IPS-18a (cell line): ENCODE measurements at regions not wholly inside any gene's neighbourhood (a gene's known extent, or its start where the extent isn't known, plus 50 kb on each side); places are given as distances from the start of the nearest gene placed in this dataset.
"Not testable (repeated sequence)": the region's sequence is repeated elsewhere in the genome, so short reads cannot be mapped to it uniquely, and the experiment has no call there.

Experiments used
- H3K27ac ChIP-seq: one replicate; pipeline ENCODE4 v1.5.1; 2013; ENCODE audit warnings: low read length
- H3K27me3 ChIP-seq: one replicate; pipeline ENCODE4 v1.6.1; 2013; ENCODE audit warnings: mild to moderate bottlenecking, low read length; ENCODE audit not compliant: control insufficient read depth, insufficient read depth
- H3K36me3 ChIP-seq: one replicate; pipeline ENCODE4 v1.6.1; 2013; ENCODE audit warnings: low read depth, low read length; ENCODE audit not compliant: control insufficient read depth
- H3K4me1 ChIP-seq: one replicate; pipeline ENCODE4 v1.6.1; 2013; ENCODE audit warnings: low read depth, low read length; ENCODE audit not compliant: control insufficient read depth
- H3K4me3 ChIP-seq: one replicate; pipeline ENCODE4 v1.5.1; 2013; ENCODE audit warnings: low read length
- H3K9ac ChIP-seq: one replicate; pipeline ENCODE4 v1.6.1; 2013; ENCODE audit warnings: mild to moderate bottlenecking, low read length, moderate library complexity
- H3K9me3 ChIP-seq: one replicate; pipeline ENCODE4 v1.6.1; 2013; ENCODE audit warnings: low read depth, low read length; ENCODE audit not compliant: control insufficient read depth

DNA sequence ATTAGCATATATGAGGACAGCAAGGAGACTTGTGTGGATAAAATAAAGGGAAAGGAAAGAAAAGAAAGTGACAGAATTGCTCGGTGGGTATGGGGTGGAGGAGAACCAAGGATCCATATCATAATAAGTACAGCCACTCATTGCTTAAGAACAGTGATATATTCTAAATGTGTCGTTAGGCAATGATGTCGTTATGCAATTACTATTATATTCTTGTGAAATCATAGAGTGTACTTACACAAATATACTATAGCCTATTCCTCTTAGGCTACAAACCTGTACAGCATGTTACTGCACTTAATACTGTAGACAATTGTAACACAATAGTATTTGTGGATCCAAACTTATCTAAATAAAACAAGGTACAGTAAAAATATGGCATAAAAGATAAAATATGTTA lies 271.1 kb downstream of the CCER1 start:
- H3K36me3 ChIP-seq: no peaks in the 10 kb centered on the region

DNA sequence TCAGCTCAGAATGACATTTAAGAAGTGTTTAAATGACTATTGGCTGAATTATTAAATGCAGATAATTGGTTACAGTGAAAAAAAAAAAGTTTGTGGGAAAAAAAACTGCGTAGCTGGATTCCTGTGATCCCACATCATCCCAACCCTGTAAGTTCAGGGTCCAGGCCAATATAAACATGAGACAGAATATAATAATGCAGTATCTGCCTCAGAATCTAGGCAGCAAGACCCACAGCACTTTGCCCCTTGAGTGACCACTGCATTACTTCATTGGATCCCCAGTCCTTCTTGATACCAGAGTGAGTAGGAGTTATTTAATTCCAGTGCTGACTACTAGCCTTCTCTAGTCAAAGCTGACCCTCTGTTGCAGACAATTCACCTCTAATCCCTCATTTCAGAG lies 272.6 kb downstream of the CCER1 start:
- Histone ChIP-seq H3K27ac (no peak overlapping the region), H3K9ac (no peak overlapping the region), H3K4me1 (no peaks in the 10 kb centered on the region), H3K27me3 (no peaks in the 10 kb centered on the region), H3K36me3 (no peaks in the 10 kb centered on the region), H3K4me3 (no peak overlapping the region), H3K9me3 (no peaks in the 10 kb centered on the region)

More for the DNA sequence above, 271.1 kb downstream of the CCER1 start:
- Histone ChIP-seq H3K27me3 (no peaks in the 10 kb centered on the region), H3K9me3 (no peaks in the 10 kb centered on the region), H3K27ac (no peak overlapping the region), H3K9ac (no peak overlapping the region), H3K4me3 (no peak overlapping the region), H3K4me1 (no peaks in the 10 kb centered on the region)

DNA sequence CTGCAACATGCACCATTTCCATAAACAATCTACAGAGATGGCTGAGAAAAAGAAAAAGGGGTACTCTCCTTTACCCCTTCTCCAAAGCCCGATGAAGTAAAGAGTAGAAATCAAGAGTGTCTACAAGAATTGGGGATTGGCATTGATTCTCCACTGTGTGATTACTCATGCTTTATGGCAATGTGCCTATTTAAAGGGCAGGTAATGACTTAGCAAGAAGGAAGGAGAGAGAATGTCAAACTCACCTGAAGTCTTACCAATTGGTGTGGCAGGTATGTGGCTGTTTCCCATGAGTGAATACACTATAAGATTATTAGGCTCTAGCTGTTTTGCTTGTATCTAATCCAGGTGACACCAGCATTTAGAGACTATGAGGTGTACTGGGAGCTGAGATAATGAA lies 275.3 kb downstream of the CCER1 start:
- H3K4me1 ChIP-seq: no peaks in the 10 kb centered on the region
- no peaks in the 10 kb centered on the region for H3K36me3 ChIP-seq
- no peaks in the 10 kb centered on the region for H3K27me3 ChIP-seq
- H3K9me3 ChIP-seq: no peaks in the 10 kb centered on the region
- no peak overlapping the region for H3K9ac ChIP-seq
- H3K27ac ChIP-seq: no peak overlapping the region
- no peak overlapping the region for H3K4me3 ChIP-seq

DNA sequence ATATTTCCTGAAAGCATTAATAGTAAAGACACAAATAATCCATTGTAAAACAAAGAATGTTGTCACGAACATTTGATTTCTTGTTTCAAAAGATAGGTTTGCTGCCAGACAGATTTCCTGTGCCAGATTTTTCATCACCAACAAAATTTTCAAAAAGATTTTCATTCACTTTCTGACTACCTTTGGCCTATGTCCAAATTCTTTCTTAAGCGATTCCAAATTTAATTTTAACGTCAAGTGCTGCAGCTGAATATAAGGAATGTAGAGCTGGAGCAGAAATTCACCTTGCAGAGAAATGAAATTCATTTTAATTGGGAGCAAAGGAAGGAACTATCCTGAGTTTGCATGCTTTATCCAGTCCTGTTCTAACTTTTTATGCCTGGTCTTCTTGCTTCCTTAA lies 277.4 kb downstream of the CCER1 start:
- no peaks in the 10 kb centered on the region for H3K36me3 ChIP-seq
- H3K9ac ChIP-seq: no peak overlapping the region
- H3K4me1 ChIP-seq: no peaks in the 10 kb centered on the region
- no peaks in the 10 kb centered on the region for H3K9me3 ChIP-seq
- H3K4me3 ChIP-seq: no peak overlapping the region
- H3K27me3 ChIP-seq: no peaks in the 10 kb centered on the region
- H3K27ac ChIP-seq: no peak overlapping the region

DNA sequence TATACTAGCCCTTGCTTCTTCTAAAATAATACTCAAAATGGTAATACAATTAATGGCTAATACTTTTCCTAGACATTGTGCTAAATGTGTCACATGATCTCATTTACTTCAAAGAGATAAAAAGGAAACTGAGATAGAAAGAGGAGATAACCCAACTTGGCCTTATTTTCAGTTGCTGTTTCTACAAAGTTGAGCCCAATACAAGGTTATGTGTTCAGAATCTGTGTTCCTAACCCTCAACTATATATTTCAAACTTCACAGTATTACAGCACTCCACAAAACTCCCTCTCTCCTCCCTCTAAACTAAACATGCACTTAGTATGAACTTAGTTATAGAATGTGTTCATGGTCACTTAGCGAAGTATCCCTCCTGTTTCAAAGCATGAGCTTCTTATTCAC lies 277.9 kb downstream of the CCER1 start:
- H3K4me3 ChIP-seq: no peak overlapping the region
- H3K9me3 ChIP-seq: no peaks in the 10 kb centered on the region
- H3K36me3 ChIP-seq: no peaks in the 10 kb centered on the region
- H3K27me3 ChIP-seq: no peaks in the 10 kb centered on the region
- no peak overlapping the region for H3K9ac ChIP-seq
- no peaks in the 10 kb centered on the region for H3K4me1 ChIP-seq
- H3K27ac ChIP-seq: no peak overlapping the region

DNA sequence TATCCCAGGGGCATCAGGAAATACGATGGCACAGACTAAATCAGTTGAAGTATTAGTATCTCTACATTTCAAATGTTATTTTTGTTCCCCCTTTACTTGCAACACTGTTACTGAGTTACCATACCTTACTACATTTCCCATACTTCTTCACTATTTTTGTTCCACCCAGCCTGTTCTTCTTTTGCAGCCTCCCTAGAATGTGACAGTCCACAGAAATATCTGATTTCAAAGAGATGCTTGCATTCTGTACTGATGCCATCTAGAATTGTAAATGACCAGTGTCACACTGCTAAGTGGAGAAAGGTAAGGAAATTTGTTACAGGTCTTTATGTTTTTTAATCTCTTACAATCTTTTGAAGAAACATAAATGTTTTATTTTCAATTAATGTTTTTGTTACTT lies 279.9 kb downstream of the CCER1 start:
- no peaks in the 10 kb centered on the region for H3K4me1 ChIP-seq
- no peaks in the 10 kb centered on the region for H3K9me3 ChIP-seq
- no peaks in the 10 kb centered on the region for H3K27me3 ChIP-seq
- no peak overlapping the region for H3K9ac ChIP-seq
- H3K4me3 ChIP-seq: no peak overlapping the region
- no peaks in the 10 kb centered on the region for H3K36me3 ChIP-seq
- H3K27ac ChIP-seq: no peak overlapping the region

DNA sequence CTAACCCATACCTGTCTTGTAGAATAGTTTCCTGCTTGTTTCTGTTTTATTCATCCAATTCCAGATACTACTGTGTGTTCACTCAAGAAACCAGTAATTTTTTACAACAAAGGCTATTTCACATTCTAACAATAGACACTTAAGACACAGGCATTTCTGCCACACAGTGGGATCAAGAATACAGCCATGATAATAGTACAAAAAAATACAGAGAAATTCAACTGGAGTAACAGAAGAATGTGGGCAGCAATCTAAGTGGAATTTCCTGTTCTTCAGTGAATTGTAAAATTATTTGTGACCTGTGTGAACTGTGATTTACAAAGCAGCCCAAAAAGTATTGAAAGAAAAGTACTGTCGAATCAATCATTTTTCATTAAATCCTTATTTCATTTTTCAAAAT lies 282.9 kb downstream of the CCER1 start:
- Histone ChIP-seq H3K27me3 (no peaks in the 10 kb centered on the region), H3K4me3 (no peak overlapping the region), H3K9ac (no peak overlapping the region), H3K27ac (no peak overlapping the region), H3K4me1 (no peaks in the 10 kb centered on the region), H3K9me3 (no peaks in the 10 kb centered on the region), H3K36me3 (no peaks in the 10 kb centered on the region)

DNA sequence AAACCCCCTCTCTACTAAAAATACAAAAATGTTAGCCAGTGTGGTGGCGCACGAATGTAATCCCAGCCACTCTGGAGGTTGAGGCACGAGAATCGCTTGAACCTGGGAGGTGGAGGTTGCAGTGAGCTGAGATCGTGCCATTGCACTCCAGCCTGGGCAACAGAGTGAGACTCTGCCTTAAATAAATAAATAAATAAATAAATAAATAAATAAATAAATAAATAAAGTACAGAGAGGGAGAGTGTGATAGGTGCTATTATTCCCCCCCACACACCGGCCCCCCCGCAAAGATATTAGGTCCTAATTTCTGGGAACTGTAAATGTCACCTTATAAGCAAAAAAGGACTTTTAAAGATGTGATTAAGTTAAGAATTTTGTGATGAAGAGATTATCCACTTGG lies 291.0 kb downstream of the CCER1 start:
- H3K27me3 ChIP-seq, H3K9ac ChIP-seq, H3K27ac ChIP-seq, H3K4me3 ChIP-seq, H3K9me3 ChIP-seq, H3K4me1 ChIP-seq, H3K36me3 ChIP-seq: not testable (repeated sequence)

DNA sequence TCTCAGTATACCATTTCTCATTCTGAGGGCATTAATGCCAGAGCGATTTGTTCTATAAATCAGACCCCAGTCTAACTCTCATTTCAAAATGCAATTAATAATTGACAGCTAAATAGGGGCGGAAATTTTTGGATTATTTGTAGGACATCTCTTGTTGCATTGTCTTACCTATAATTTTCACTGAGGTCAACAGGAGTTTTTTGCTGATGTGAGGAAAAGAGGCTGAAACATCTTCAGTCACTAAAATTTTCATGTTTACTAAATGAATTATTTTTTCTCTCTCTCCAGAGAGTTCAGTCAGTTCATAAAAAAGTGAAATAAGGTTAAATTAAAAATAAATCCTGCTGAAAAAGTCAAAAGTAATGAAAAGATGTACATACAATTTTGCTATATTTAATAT lies 295.9 kb downstream of the CCER1 start:
- Histone ChIP-seq H3K9ac (no peak overlapping the region), H3K4me3 (no peak overlapping the region), H3K36me3 (no peaks in the 10 kb centered on the region), H3K4me1 (no peaks in the 10 kb centered on the region), H3K9me3 (no peaks in the 10 kb centered on the region), H3K27me3 (no peaks in the 10 kb centered on the region), H3K27ac (no peak overlapping the region)

DNA sequence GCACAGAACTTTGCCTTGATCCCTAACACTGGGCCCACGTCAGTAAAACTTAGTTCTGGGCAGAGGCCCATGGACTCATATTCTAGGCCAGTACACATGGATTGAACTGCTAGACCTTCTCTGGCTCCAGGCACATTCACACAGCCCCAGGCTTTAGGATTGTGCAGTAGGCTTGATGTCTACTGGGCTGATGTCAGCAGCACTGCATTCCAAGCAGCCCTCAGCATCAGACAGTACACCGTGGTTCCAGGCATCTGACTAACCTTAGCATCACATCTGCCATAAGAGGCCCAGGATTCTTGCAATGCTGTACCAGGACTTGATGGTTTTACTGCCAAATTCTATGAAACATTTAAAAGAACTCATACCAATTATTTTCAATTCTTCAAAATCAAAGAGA lies 301.9 kb downstream of the CCER1 start:
- no peaks in the 10 kb centered on the region for H3K36me3 ChIP-seq
- no peak overlapping the region for H3K9ac ChIP-seq
- no peaks in the 10 kb centered on the region for H3K27me3 ChIP-seq
- no peaks in the 10 kb centered on the region for H3K9me3 ChIP-seq
- no peak overlapping the region for H3K27ac ChIP-seq
- no peak overlapping the region for H3K4me3 ChIP-seq
- H3K4me1 ChIP-seq: no peaks in the 10 kb centered on the region

DNA sequence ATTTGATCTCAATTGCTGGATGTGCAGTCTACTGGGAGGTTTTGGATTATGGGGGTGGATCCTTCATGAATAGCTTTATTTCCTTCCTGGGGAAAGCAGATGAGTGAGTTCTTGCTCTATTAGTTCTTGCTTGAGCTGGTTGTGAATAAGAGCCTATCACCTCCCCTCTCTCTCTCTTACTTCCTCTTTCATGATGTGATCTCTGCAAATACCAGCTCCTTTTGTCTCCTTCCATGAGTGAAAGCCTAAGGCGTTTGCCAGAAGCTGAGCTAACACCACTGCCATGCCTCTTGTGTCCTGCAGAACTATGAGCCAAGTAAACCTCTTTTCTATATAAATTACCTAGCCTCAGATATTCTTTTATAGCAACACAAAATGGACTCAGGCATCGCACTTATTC lies 302.7 kb downstream of the CCER1 start:
- H3K4me3 ChIP-seq: no peak overlapping the region
- H3K36me3 ChIP-seq: no peaks in the 10 kb centered on the region
- no peaks in the 10 kb centered on the region for H3K4me1 ChIP-seq
- no peak overlapping the region for H3K9ac ChIP-seq
- no peak overlapping the region for H3K27ac ChIP-seq
- no peaks in the 10 kb centered on the region for H3K27me3 ChIP-seq
- H3K9me3 ChIP-seq: no peaks in the 10 kb centered on the region

DNA sequence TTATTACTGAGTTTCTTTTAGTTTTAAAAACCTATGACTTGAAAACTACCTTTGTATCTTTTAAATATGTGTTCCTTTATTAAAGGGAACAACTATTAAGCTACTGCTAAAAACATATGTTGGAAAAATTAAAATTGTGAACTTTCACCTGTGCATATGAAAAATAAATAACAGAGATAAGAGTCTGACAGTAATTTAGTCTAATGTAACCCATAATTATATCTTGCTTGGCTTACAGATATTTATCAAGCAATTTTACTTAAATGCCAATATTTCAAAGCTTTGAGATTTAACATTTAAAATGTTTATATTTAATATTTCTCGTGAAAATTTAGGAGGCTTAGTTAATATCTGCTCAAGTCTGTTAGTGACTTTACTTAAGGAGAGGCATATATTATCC lies 309.8 kb downstream of the CCER1 start:
- H3K36me3 ChIP-seq: no peaks in the 10 kb centered on the region
- H3K27ac ChIP-seq: no peak overlapping the region
- H3K4me3 ChIP-seq: no peak overlapping the region
- H3K9me3 ChIP-seq: no peaks in the 10 kb centered on the region
- no peak overlapping the region for H3K9ac ChIP-seq
- no peaks in the 10 kb centered on the region for H3K27me3 ChIP-seq
- H3K4me1 ChIP-seq: no peaks in the 10 kb centered on the region
